HEK293 (cell line): ENCODE measurements at regions not wholly inside any gene's neighbourhood (a gene's known extent, or its start where the extent isn't known, plus 50 kb on each side); places are given as distances from the start of the nearest gene placed in this dataset.

Experiments
- MEIS1 ChIP-seq: sonication (generic); formaldehyde crosslinking; IDR thresholded peaks from 2 replicates; pipeline ENCODE4 v1.8.1; 2022; ENCODE audit warnings: missing genetic modification reagents, mild to moderate bottlenecking, borderline replicate concordance
- RBAK ChIP-seq: fragments of 450-650 bp; formaldehyde crosslinking; IDR thresholded peaks from 2 replicates; pipeline ENCODE4 v1.5.1; 2016; ENCODE audit warnings: missing biosample characterization, missing genetic modification characterization
- ZEB2 ChIP-seq: fragments of 450-650 bp; formaldehyde crosslinking; IDR thresholded peaks from 2 replicates; pipeline ENCODE4 v1.5.1; 2016; ENCODE audit warnings: missing biosample characterization, missing genetic modification characterization
- ZNF292 ChIP-seq: fragments of 450-650 bp; formaldehyde crosslinking; IDR thresholded peaks from 2 replicates; pipeline ENCODE4 v1.5.1; 2016; ENCODE audit warnings: low read depth, missing biosample characterization, missing genetic modification characterization, borderline replicate concordance
- TF ChIP-seq, protein P1 (sequence below): fragments of 450-650 bp; formaldehyde crosslinking; IDR thresholded peaks from 2 replicates; pipeline ENCODE4 v1.5.1; 2016; ENCODE audit warnings: missing biosample characterization, missing genetic modification characterization
- TF ChIP-seq, protein P2 (sequence below): fragments of 450-650 bp; formaldehyde crosslinking; IDR thresholded peaks from 2 replicates; pipeline ENCODE4 v1.5.1; 2016; ENCODE audit warnings: missing biosample characterization, missing genetic modification characterization
- TF ChIP-seq, protein P3 (sequence below): fragments of 450-650 bp; formaldehyde crosslinking; IDR thresholded peaks from 2 replicates; pipeline ENCODE4 v1.5.1; 2016; ENCODE audit warnings: missing biosample characterization, missing genetic modification characterization, low read depth
- TF ChIP-seq, protein P4 (sequence below): fragments of 450-650 bp; formaldehyde crosslinking; conservative IDR thresholded peaks from 2 replicates; pipeline ENCODE4 v1.5.1; 2016; ENCODE audit warnings: low read depth, missing biosample characterization, missing genetic modification characterization
- TF ChIP-seq, protein P5 (sequence below): fragments of 450-650 bp; formaldehyde crosslinking; IDR thresholded peaks from 2 replicates; pipeline ENCODE4 v1.5.1; 2016; ENCODE audit warnings: missing biosample characterization, missing genetic modification characterization
- TF ChIP-seq, protein P6 (sequence below): fragments of 450-650 bp; formaldehyde crosslinking; IDR thresholded peaks from 2 replicates; pipeline ENCODE4 v1.5.1; 2016; ENCODE audit warnings: missing biosample characterization, missing genetic modification characterization
- TF ChIP-seq, protein P7 (sequence below): fragments of 450-650 bp; formaldehyde crosslinking; IDR thresholded peaks from 2 replicates; pipeline ENCODE4 v1.5.1; 2016; ENCODE audit warnings: missing biosample characterization, missing genetic modification characterization

DNA sequence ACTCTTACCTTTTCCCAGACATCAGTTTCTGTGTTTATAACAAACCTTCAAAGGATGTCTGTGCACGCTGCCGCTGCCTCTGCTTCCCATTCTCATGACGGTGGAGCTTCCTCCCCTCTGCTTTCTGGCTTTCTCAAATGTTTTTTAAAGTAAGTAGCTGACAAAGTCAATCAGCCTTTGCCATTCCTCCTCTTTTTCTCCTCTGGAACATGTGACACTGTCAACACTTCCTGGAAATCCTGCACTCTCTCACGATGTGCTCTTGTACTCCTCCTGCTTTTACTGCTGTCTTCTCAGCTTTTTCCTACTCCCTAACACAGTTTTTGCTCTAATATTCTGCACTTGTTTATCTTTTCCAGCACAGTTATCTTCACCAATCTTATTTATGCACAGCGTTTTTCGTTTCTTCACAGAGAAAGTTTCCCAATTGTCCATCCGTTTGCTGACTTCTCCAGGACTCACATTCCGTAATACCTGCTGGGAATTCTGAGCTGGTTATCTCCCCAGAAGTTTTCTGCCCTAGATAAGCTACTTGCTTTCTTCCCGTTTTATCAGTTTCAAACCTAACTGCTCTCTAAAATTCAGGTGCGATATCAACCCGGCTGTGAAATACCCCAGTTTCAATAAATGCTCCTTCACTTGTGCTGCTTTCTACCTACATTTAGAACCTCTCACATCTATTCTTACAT is 465.6 kb upstream of the AGA start:
- TF ChIP-seq, protein P1, sequence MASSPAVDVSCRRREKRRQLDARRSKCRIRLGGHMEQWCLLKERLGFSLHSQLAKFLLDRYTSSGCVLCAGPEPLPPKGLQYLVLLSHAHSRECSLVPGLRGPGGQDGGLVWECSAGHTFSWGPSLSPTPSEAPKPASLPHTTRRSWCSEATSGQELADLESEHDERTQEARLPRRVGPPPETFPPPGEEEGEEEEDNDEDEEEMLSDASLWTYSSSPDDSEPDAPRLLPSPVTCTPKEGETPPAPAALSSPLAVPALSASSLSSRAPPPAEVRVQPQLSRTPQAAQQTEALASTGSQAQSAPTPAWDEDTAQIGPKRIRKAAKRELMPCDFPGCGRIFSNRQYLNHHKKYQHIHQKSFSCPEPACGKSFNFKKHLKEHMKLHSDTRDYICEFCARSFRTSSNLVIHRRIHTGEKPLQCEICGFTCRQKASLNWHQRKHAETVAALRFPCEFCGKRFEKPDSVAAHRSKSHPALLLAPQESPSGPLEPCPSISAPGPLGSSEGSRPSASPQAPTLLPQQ (tag by site-specific recombination) = no peak
- TF ChIP-seq, protein P2, sequence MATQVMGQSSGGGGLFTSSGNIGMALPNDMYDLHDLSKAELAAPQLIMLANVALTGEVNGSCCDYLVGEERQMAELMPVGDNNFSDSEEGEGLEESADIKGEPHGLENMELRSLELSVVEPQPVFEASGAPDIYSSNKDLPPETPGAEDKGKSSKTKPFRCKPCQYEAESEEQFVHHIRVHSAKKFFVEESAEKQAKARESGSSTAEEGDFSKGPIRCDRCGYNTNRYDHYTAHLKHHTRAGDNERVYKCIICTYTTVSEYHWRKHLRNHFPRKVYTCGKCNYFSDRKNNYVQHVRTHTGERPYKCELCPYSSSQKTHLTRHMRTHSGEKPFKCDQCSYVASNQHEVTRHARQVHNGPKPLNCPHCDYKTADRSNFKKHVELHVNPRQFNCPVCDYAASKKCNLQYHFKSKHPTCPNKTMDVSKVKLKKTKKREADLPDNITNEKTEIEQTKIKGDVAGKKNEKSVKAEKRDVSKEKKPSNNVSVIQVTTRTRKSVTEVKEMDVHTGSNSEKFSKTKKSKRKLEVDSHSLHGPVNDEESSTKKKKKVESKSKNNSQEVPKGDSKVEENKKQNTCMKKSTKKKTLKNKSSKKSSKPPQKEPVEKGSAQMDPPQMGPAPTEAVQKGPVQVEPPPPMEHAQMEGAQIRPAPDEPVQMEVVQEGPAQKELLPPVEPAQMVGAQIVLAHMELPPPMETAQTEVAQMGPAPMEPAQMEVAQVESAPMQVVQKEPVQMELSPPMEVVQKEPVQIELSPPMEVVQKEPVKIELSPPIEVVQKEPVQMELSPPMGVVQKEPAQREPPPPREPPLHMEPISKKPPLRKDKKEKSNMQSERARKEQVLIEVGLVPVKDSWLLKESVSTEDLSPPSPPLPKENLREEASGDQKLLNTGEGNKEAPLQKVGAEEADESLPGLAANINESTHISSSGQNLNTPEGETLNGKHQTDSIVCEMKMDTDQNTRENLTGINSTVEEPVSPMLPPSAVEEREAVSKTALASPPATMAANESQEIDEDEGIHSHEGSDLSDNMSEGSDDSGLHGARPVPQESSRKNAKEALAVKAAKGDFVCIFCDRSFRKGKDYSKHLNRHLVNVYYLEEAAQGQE (tag by site-specific recombination) = no peak
- TF ChIP-seq ZNF292 = no peak
- TF ChIP-seq, protein P3, sequence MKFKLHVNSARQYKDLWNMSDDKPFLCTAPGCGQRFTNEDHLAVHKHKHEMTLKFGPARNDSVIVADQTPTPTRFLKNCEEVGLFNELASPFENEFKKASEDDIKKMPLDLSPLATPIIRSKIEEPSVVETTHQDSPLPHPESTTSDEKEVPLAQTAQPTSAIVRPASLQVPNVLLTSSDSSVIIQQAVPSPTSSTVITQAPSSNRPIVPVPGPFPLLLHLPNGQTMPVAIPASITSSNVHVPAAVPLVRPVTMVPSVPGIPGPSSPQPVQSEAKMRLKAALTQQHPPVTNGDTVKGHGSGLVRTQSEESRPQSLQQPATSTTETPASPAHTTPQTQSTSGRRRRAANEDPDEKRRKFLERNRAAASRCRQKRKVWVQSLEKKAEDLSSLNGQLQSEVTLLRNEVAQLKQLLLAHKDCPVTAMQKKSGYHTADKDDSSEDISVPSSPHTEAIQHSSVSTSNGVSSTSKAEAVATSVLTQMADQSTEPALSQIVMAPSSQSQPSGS (tag by site-specific recombination) = no peak
- TF ChIP-seq, protein P4, sequence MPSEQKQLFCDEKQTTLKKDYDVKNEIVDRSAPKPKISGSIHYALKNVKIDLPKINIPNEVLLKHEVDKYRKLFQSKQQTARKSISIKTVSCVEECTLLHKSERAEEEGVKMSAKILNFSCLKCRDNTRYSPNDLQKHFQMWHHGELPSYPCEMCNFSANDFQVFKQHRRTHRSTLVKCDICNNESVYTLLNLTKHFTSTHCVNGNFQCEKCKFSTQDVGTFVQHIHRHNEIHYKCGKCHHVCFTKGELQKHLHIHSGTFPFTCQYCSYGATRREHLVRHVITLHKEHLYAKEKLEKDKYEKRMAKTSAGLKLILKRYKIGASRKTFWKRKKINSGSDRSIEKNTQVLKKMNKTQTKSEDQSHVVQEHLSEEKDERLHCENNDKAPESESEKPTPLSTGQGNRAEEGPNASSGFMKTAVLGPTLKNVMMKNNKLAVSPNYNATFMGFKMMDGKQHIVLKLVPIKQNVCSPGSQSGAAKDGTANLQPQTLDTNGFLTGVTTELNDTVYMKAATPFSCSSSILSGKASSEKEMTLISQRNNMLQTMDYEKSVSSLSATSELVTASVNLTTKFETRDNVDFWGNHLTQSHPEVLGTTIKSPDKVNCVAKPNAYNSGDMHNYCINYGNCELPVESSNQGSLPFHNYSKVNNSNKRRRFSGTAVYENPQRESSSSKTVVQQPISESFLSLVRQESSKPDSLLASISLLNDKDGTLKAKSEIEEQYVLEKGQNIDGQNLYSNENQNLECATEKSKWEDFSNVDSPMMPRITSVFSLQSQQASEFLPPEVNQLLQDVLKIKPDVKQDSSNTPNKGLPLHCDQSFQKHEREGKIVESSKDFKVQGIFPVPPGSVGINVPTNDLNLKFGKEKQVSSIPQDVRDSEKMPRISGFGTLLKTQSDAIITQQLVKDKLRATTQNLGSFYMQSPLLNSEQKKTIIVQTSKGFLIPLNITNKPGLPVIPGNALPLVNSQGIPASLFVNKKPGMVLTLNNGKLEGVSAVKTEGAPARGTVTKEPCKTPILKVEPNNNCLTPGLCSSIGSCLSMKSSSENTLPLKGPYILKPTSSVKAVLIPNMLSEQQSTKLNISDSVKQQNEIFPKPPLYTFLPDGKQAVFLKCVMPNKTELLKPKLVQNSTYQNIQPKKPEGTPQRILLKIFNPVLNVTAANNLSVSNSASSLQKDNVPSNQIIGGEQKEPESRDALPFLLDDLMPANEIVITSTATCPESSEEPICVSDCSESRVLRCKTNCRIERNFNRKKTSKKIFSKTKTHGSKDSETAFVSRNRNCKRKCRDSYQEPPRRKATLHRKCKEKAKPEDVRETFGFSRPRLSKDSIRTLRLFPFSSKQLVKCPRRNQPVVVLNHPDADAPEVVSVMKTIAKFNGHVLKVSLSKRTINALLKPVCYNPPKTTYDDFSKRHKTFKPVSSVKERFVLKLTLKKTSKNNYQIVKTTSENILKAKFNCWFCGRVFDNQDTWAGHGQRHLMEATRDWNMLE (tag by site-specific recombination) = no peak
- no peak for TF ChIP-seq ZEB2 (tag by site-specific recombination)
- no peak for TF ChIP-seq MEIS1 (CRISPR knock-in tag)
- no peak for TF ChIP-seq RBAK (tag by site-specific recombination)
- TF ChIP-seq, protein P5, sequence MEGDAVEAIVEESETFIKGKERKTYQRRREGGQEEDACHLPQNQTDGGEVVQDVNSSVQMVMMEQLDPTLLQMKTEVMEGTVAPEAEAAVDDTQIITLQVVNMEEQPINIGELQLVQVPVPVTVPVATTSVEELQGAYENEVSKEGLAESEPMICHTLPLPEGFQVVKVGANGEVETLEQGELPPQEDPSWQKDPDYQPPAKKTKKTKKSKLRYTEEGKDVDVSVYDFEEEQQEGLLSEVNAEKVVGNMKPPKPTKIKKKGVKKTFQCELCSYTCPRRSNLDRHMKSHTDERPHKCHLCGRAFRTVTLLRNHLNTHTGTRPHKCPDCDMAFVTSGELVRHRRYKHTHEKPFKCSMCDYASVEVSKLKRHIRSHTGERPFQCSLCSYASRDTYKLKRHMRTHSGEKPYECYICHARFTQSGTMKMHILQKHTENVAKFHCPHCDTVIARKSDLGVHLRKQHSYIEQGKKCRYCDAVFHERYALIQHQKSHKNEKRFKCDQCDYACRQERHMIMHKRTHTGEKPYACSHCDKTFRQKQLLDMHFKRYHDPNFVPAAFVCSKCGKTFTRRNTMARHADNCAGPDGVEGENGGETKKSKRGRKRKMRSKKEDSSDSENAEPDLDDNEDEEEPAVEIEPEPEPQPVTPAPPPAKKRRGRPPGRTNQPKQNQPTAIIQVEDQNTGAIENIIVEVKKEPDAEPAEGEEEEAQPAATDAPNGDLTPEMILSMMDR (tag by site-specific recombination) = no peak
- TF ChIP-seq, protein P6, sequence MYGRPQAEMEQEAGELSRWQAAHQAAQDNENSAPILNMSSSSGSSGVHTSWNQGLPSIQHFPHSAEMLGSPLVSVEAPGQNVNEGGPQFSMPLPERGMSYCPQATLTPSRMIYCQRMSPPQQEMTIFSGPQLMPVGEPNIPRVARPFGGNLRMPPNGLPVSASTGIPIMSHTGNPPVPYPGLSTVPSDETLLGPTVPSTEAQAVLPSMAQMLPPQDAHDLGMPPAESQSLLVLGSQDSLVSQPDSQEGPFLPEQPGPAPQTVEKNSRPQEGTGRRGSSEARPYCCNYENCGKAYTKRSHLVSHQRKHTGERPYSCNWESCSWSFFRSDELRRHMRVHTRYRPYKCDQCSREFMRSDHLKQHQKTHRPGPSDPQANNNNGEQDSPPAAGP (tag by site-specific recombination) = no peak
- TF ChIP-seq, protein P7, sequence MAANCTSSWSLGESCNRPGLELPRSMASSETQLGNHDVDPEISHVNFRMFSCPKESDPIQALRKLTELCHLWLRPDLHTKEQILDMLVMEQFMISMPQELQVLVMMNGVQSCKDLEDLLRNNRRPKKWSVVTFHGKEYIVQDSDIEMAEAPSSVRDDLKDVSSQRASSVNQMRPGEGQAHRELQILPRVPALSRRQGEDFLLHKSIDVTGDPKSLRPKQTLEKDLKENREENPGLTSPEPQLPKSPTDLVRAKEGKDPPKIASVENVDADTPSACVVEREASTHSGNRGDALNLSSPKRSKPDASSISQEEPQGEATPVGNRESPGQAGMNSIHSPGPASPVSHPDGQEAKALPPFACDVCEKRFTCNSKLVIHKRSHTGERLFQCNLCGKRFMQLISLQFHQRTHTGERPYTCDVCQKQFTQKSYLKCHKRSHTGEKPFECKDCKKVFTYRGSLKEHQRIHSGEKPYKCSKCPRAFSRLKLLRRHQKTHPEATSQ (tag by site-specific recombination) = no peak
